T-helper 17 cell (primary cell): ENCODE measurements at regions not wholly inside any gene's neighbourhood (a gene's known extent, or its start where the extent isn't known, plus 50 kb on each side); places are given as distances from the start of the nearest gene placed in this dataset.
"Not testable (repeated sequence)": the region's sequence is repeated elsewhere in the genome, so short reads cannot be mapped to it uniquely, and the experiment has no call there.

ENCODE experiments used
- ATAC-seq: fragments of 150-1000 bp; cut with Tn5 transposase; 2 replicates; pipeline ENCODE4 v1.10.0; 2021; ENCODE audit warnings: mild to moderate bottlenecking, moderate library complexity
- DNase-seq, 3 donors: peaks; one replicate each; pipeline versions ENCODE4 v3.0.0 to v3.0.0-alpha.2; 2020 to 2021
- H3K9me3 ChIP-seq: one replicate; pipeline ENCODE4 v1.7.0; 2013; ENCODE audit warnings: low read length, mild to moderate bottlenecking; ENCODE audit not compliant: control insufficient read depth, poor library complexity, severe bottlenecking
- H3K27ac Mint-ChIP-seq: one replicate; pipeline ENCODE4 v1.8.0; 2022; ENCODE audit warnings: mild to moderate bottlenecking, moderate library complexity, mixed read lengths
- H3K27me3 Mint-ChIP-seq: one replicate; pipeline ENCODE4 v1.8.0; 2022; ENCODE audit warnings: mixed read lengths
- H3K36me3 Mint-ChIP-seq: one replicate; pipeline ENCODE4 v1.8.0; 2022; ENCODE audit warnings: low read depth, mixed read lengths
- H3K4me1 Mint-ChIP-seq: one replicate; pipeline ENCODE4 v1.8.0; 2022; ENCODE audit warnings: mild to moderate bottlenecking, mixed read lengths
- H3K4me3 Mint-ChIP-seq: one replicate; pipeline ENCODE4 v1.8.0; 2022; ENCODE audit warnings: mild to moderate bottlenecking, moderate library complexity, mixed read lengths

DNA sequence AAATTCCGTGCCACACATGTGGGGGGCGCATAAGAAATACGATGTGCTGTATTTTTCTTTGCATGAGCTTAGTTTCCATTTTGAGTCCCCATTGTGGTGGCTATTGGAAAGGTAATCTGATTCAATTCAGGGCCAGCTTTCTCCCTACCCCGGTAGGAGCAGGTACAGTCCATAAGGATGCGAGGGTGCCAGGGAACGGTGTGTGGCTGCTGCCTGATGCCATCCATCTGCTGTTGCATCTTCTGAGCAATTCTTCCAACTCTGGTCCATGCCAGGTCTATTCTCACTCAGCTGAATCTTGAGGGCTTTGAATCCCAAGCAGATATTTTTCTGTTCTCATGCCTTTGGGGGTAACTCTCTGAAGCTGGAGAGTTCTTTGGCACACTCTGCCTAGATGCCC is 392.7 kb downstream of the AGTPBP1 start:
- Mint-ChIP-seq H3K4me1 (no peaks in the 10 kb centered on the region), H3K4me3 (no peak overlapping the region), H3K36me3 (no peaks in the 10 kb centered on the region), H3K27me3 (no peaks in the 10 kb centered on the region), H3K27ac (no peak overlapping the region)
- DNase-seq: no peak
- no peaks in the 10 kb centered on the region for H3K9me3 ChIP-seq
- ATAC-seq: no peak

DNA sequence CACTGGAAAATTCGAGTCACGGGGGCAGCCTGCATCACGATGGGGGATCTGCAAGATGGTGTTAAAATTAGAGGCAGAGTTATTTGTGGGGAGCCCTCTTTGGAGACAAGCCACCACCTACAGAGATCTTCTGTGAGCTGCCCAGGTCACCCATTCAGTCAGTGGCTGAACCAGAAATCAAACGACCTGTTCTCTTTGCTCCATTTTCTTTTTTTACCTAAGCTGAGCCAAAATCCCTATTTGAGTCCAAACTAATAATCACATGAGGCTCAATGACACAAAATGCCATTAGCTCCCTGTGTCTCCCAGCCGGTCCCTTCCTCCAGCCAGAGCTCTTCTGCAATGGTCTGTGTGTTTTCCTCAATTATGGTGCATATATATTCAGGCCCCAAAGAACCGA is 394.2 kb downstream of the AGTPBP1 start:
- H3K9me3 ChIP-seq: no peaks in the 10 kb centered on the region
- Mint-ChIP-seq H3K27ac (no peak overlapping the region), H3K36me3 (no peaks in the 10 kb centered on the region), H3K27me3 (peaks cover 11% of the 10 kb centered on the region), H3K4me1 (no peaks in the 10 kb centered on the region), H3K4me3 (no peak overlapping the region)
- ATAC-seq (no peak), DNase-seq (no peak)

DNA sequence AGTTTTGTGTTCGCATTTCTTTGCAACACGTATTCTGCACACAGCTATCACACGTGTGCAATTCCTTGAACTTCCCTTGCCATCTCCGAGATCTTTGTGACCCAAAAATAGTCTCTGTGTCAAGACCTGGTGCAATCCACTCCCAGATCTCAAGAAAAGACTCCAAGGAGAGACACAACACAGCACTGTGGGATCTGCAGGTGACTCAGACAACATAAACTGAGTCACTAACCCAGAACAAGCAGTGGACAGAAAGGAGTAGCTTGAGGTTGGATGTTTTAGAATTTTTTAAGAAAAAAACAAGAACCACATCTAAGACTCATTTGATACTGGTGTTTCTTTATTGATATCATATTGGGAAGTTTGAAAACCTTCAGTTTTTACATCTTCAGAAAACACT is 396.9 kb downstream of the AGTPBP1 start:
- no peak for ATAC-seq

DNA sequence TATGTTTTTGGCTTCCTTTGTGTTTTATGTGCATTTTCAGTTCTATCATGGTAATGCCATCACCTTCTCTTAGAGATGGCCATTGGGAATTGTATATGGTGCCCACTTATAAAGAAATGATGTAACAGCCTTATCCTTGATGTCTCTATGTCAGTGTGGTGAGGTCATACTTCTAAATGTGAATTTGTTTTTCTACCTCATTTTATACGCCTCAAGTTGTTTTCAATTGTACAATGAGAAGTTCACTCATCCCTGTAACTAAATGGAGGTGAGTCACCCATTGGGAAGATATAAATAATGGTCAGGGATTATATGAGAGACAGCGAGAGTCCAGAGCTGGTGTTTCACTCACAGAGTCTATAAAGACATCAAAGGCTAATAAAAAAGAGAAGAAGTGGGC is 402.4 kb downstream of the AGTPBP1 start:
- DNase-seq (no peak), ATAC-seq (no peak)
- Mint-ChIP-seq H3K4me1 (no peaks in the 10 kb centered on the region), H3K27ac (no peak overlapping the region), H3K36me3 (peaks cover 2% of the 10 kb centered on the region), H3K4me3 (no peak overlapping the region), H3K27me3 (peaks cover 37% of the 10 kb centered on the region)
- no peaks in the 10 kb centered on the region for H3K9me3 ChIP-seq

More for the DNA sequence above, 396.9 kb downstream of the AGTPBP1 start:
- Mint-ChIP-seq H3K27ac (no peak overlapping the region), H3K27me3 (peaks cover 20% of the 10 kb centered on the region), H3K36me3 (no peaks in the 10 kb centered on the region), H3K4me1 (no peaks in the 10 kb centered on the region), H3K4me3 (no peak overlapping the region)
- no peaks in the 10 kb centered on the region for H3K9me3 ChIP-seq
- DNase-seq: no peak

DNA sequence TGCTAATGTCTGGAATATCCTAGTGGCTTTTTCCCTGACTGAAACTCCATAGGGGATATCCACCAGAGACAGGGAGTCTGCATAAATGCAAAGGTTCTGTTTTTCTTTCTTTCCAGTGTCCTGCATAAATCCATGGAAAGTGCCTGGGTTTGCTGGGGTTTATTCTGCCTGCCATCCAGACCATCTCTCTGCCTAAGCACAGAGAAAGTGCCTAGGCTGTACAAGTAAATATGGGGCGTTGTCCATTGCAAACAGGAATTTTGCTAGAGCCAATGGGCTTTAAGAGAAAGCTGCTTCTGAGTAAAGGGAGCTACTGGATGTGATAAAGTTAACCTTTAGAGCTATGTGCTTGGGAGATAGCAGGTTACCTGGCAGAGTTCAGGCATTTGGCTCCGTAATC is 407.5 kb downstream of the AGTPBP1 start:
- no peaks in the 10 kb centered on the region for H3K4me1 Mint-ChIP-seq
- H3K4me3 Mint-ChIP-seq: no peak overlapping the region
- H3K27me3 Mint-ChIP-seq: peaks cover 23% of the 10 kb centered on the region
- DNase-seq (no peak), ATAC-seq (no peak)
- H3K36me3 Mint-ChIP-seq: peaks cover 2% of the 10 kb centered on the region
- H3K9me3 ChIP-seq: no peaks in the 10 kb centered on the region
- H3K27ac Mint-ChIP-seq: no peak overlapping the region

DNA sequence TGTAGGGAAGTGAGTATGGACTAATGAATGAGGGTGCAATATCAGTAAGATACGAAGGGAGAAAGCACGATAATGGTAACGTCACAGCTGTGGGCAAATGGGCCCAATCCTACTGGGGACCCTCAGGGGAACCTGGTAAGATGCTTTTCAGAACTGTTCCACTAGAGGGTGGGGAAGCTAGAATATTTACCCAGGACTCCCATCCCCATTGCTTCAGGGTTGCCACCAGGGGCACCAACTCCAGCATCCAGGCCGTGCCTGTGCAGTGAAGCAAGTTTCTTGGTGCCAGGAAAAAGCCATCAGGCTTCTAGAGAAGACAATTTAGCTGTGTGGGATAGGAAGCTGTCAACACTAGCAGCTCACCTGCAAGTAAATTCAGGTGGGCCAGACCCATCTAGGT is 409.3 kb downstream of the AGTPBP1 start:
- Mint-ChIP-seq H3K36me3 (no peaks in the 10 kb centered on the region), H3K4me3 (no peak overlapping the region), H3K4me1 (no peaks in the 10 kb centered on the region), H3K27ac (no peak overlapping the region), H3K27me3 (peaks cover 12% of the 10 kb centered on the region)
- ATAC-seq: no peak
- no peaks in the 10 kb centered on the region for H3K9me3 ChIP-seq
- DNase-seq: no peak

DNA sequence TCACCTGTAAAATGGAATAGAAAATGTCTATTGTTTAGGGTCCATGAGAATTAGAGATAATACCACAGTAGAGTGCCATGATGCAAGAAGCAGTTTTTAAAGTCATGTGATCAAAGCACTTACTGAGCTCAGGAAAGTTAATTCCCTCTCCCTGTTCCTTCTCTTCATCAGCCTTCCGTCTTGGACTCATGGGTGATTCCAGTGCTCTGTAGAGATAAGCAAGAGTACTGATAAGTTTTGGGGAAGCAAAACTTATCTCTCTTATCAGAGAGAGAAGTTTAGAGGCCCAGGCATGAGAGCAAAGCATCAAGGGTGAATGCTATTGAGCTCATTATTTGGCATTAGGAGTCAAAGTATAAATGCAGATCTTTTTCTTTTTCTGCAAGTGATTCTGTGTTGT is 410.1 kb downstream of the AGTPBP1 start:
- Mint-ChIP-seq H3K27ac (no peak overlapping the region), H3K36me3 (no peaks in the 10 kb centered on the region), H3K4me1 (no peaks in the 10 kb centered on the region), H3K4me3 (no peak overlapping the region), H3K27me3 (peaks cover 12% of the 10 kb centered on the region)
- ATAC-seq: no peak
- H3K9me3 ChIP-seq: no peaks in the 10 kb centered on the region
- DNase-seq: no peak

DNA sequence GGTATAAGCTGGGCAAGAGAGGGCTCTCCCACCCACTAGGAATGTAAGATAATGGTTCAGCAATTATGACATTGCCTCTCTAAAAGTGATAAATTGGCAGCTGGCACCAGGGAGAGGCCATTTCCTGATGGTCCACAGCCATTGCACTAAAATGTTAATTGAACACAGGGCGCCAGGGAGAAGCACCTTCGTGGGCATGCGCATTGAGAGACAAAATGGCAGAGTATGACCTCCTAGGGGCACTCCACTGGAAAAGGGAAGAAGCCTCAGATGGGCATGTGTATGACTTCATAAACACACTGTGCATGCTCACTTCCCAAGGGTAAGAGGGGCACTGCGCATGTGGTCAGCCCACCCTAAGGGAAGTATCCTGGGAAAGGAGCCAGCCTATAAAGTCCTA is 419.2 kb downstream of the AGTPBP1 start:
- no peaks in the 10 kb centered on the region for H3K9me3 ChIP-seq
- peaks cover 19% of the 10 kb centered on the region for H3K27me3 Mint-ChIP-seq
- no peaks in the 10 kb centered on the region for H3K4me1 Mint-ChIP-seq
- H3K36me3 Mint-ChIP-seq: no peaks in the 10 kb centered on the region
- no peak overlapping the region for H3K27ac Mint-ChIP-seq
- H3K4me3 Mint-ChIP-seq: no peak overlapping the region
- ATAC-seq (no peak), DNase-seq (no peak)

DNA sequence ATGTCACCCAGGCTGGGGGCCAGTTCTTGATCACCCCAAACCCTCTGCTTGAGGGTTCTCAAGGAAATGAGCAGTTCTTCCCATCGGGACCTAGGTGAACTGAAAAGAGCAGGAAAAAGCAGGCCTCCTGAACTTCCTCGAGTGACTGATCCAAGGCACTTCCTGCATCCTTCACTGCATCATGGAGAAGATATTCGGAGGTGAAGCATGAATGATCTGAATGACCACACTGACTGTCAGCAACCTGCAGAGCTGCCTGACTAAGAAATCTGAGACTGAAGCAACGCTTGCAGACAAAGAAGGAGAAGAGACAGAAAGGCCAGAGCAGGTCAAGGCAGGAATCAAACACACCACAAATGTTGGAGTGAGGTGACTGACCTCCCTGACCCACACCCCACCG is 420.2 kb downstream of the AGTPBP1 start:
- H3K27ac Mint-ChIP-seq: no peak overlapping the region
- H3K4me1 Mint-ChIP-seq: no peaks in the 10 kb centered on the region
- no peaks in the 10 kb centered on the region for H3K9me3 ChIP-seq
- no peak overlapping the region for H3K4me3 Mint-ChIP-seq
- H3K27me3 Mint-ChIP-seq: peaks cover 19% of the 10 kb centered on the region
- no peaks in the 10 kb centered on the region for H3K36me3 Mint-ChIP-seq
- DNase-seq (no peak), ATAC-seq (no peak)

DNA sequence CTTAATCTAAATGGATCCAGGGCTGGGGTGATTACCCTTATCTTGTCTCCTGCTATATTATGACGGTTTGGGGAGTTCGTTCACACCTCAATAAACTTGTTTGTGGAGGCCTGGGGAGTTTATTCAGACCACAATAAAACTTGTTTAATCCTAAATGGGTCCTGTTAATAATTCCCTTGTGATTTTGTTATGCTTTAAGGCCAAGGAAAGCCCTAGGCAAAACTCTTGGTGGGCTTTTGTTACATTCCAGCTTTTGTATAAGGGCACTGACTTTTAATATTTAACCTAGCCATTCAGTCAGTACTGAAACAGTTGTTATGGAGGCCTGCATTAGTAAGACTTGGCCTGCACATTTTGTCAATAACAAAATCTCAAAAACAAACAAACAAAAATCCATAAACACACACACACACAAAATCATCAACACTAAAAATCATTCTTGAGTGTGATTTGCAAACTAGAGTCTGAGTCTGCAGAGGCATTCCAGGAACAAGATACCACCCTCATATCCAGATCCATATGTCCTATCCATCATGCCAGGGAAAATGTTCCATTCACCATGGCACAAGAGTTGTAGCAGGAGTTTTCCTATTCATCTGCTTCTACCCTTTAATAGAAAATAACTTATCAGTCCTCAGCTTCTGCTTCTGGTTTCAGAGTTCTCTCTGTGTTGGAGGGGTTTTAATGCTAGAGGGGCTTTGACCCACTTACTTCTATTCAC is 421.7 kb downstream of the AGTPBP1 start:
- H3K4me1 Mint-ChIP-seq: no peaks in the 10 kb centered on the region
- H3K36me3 Mint-ChIP-seq: no peaks in the 10 kb centered on the region
- peaks cover 19% of the 10 kb centered on the region for H3K27me3 Mint-ChIP-seq
- no peak overlapping the region for H3K4me3 Mint-ChIP-seq
- no peak for DNase-seq
- no peaks in the 10 kb centered on the region for H3K9me3 ChIP-seq
- H3K27ac Mint-ChIP-seq: no peak overlapping the region
- no peak for ATAC-seq

DNA sequence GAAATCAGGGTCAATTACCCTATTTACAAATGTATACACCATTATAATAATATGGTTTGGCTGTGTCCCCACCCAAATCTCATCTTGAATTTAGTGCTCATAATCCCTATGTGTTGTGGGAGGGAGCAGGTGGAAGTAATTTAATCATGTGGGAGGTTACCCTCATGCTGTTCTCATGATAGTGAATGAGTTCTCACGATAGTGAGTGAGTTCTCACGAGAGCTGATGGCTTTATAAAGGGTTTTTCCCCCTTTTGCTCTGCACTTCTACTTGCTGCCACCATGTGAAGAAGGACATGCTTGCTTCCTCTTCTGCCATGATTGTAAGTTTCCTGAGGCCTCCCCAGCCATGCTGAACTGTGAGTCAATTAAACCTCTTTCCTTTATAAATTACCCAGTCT is 426.2 kb downstream of the AGTPBP1 start:
- not testable (repeated sequence) for H3K9me3 ChIP-seq, H3K36me3 Mint-ChIP-seq, H3K27ac Mint-ChIP-seq, H3K4me1 Mint-ChIP-seq, ATAC-seq, DNase-seq, H3K27me3 Mint-ChIP-seq, H3K4me3 Mint-ChIP-seq

DNA sequence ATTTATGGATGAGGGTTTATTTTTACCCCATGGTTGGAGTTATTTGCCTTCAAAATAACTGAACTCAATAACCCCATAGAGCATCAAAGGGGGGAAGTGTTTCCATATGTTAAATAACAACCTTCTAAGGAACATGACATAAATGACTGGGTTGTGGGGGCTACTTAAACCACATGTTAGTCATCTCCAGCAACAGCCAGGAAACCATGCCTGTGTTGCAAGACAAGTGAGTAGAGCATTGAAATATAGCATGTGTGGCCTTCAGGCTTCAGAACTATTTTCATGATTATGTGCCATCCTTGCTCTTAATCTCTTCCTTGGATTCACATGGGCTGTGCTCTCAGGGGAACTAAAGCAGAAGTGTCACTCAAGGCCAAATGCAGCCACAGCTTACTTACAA is 431.2 kb downstream of the AGTPBP1 start:
- Mint-ChIP-seq H3K4me3 (no peak overlapping the region), H3K27ac (no peak overlapping the region), H3K36me3 (no peaks in the 10 kb centered on the region), H3K4me1 (no peaks in the 10 kb centered on the region), H3K27me3 (no peaks in the 10 kb centered on the region)
- no peaks in the 10 kb centered on the region for H3K9me3 ChIP-seq
- no peak for DNase-seq
- no peak for ATAC-seq

DNA sequence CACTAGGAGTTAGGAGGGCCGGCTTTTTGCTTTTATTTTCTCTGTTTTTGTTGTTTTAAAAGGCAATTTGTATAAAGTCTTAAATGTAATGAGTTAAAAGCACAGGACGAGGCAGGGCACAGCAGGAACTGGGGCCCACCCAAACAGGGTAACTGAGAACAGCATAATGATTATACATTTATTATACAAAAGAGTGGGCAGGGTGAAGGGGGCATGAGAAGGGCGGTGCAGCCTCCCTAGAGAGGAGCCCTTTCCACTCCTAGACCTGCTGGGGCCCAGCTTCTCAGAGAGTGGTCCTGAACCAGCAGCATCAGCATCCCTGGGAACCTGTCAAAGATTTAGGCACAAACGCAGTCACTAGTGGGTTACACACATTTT is 438.0 kb downstream of the AGTPBP1 start:
- no peaks in the 10 kb centered on the region for H3K27me3 Mint-ChIP-seq
- H3K36me3 Mint-ChIP-seq: no peaks in the 10 kb centered on the region
- H3K4me3 Mint-ChIP-seq: no peak overlapping the region
- H3K27ac Mint-ChIP-seq: no peak overlapping the region
- ATAC-seq (no peak), DNase-seq (no peak)
- no peaks in the 10 kb centered on the region for H3K4me1 Mint-ChIP-seq
- H3K9me3 ChIP-seq: no peaks in the 10 kb centered on the region

DNA sequence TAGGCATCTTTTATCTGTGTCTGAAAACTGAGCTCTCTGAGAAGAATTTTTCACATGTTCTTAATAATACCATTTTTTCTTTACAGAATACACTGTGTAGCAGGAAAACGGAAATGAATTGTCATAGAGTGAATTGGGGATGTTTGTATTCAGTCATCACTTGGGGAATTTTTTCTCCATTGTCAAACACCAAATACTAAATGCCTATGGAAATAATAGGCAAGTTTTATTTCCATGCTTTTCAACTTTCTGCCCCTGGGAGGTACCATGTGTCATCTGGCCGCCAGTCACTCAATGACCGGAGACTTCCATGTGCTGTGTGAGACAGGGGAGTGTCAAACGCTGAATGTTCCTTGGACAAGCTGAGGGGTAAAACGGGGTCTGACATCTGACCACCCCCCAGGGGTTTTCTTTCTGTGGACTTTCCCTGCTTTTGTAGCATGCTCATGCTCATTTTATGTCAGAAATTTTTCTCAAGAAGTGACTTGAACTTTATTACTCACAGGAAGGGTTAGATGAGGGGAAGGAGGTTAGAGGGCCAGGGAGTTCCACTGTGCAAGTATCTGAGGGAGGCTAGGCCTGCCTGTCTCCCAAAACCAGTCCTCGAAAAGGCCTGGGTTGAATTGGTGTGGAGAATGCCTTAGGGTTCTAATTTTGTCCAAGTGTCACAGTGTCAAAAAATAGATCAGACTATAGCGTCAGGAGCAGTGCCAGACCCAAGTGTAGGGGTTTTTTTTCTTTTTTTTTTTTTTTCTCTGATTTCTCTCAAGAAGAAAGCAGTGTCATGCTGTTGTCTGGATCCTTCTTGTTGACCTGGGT is 438.6 kb downstream of the AGTPBP1 start:
- ATAC-seq (no peak), DNase-seq (no peak)
- H3K9me3 ChIP-seq: no peaks in the 10 kb centered on the region
- Mint-ChIP-seq H3K27me3 (no peaks in the 10 kb centered on the region), H3K4me3 (no peak overlapping the region), H3K36me3 (no peaks in the 10 kb centered on the region), H3K27ac (no peak overlapping the region), H3K4me1 (no peaks in the 10 kb centered on the region)
